Neural cell (in vitro differentiated cells): ENCODE measurements at regions not wholly inside any gene's neighbourhood (a gene's known extent, or its start where the extent isn't known, plus 50 kb on each side); places are given as distances from the start of the nearest gene placed in this dataset.

Experiments used
- H2AFZ ChIP-seq: fragments of 200-600, 300-800 bp; sonication (generic), shearing (Covaris generic); 2 replicates; pipeline ENCODE4 v1.6.0; 2014; ENCODE audit warnings: low read depth, mild to moderate bottlenecking, antibody characterized with exemption, low read length, moderate library complexity
- H3F3A ChIP-seq: fragments of 200-600 bp; shearing (Covaris generic); 2 replicates; pipeline ENCODE4 v1.6.1; 2016; ENCODE audit warnings: mild to moderate bottlenecking, moderate library complexity, mixed read lengths, antibody characterized with exemption, low read length; ENCODE audit not compliant: insufficient read depth, poor library complexity, severe bottlenecking
- H3K27ac ChIP-seq: fragments of 200-600, 300-800 bp; sonication (generic), shearing (Covaris generic); 2 replicates; pipeline ENCODE4 v1.5.1; 2014; ENCODE audit warnings: mild to moderate bottlenecking, low read length, moderate library complexity
- H3K27me3 ChIP-seq: fragments of 300-800, 200-600 bp; sonication (generic), shearing (Covaris generic); 2 replicates; pipeline ENCODE4 v1.6.0; 2014; ENCODE audit warnings: mild to moderate bottlenecking, low read depth, low read length, moderate library complexity; ENCODE audit not compliant: insufficient read depth
- H3K36me3 ChIP-seq: fragments of 300-800, 200-600 bp; sonication (generic), shearing (Covaris generic); 2 replicates; pipeline ENCODE4 v1.5.1; 2014; ENCODE audit warnings: mild to moderate bottlenecking, antibody characterized with exemption, low read length, moderate library complexity; ENCODE audit not compliant: insufficient read depth
- H3K4me2 ChIP-seq: fragments of 300-800, 200-600 bp; sonication (generic), shearing (Covaris generic); 2 replicates; pipeline ENCODE4 v1.6.0; 2014; ENCODE audit warnings: mild to moderate bottlenecking, low read length
- H3K4me3 ChIP-seq: fragments of 300-800, 200-600 bp; sonication (generic), shearing (Covaris generic); 2 replicates; pipeline ENCODE4 v1.5.1; 2014; ENCODE audit warnings: mild to moderate bottlenecking, low read length, moderate library complexity
- H3K79me2 ChIP-seq: fragments of 200-600 bp; shearing (Covaris generic); replicated peaks from 2 replicates; pipeline ENCODE4 v1.6.0; 2014; ENCODE audit warnings: mild to moderate bottlenecking, low read length, moderate library complexity; ENCODE audit not compliant: insufficient read depth
- H3K9ac ChIP-seq: fragments of 300-800, 200-600 bp; sonication (generic), shearing (Covaris generic); 2 replicates; pipeline ENCODE4 v1.6.1; 2016; ENCODE audit warnings: mild to moderate bottlenecking, low read length, mixed read lengths
- H3K9me2 ChIP-seq: fragments of 200-600 bp; shearing (Covaris generic); 2 replicates; pipeline ENCODE4 v1.6.1; 2016; ENCODE audit warnings: mild to moderate bottlenecking, low read length, mixed read lengths; ENCODE audit not compliant: insufficient read depth
- H3K9me3 ChIP-seq: fragments of 200-600, 300-800 bp; sonication (generic), shearing (Covaris generic); 2 replicates; pipeline ENCODE4 v1.6.1; 2016; ENCODE audit warnings: mild to moderate bottlenecking, mixed run types, low read length, moderate library complexity, mixed read lengths
- H4K20me1 ChIP-seq: fragments of 200-600 bp; shearing (Covaris generic); 2 replicates; pipeline ENCODE4 v1.6.1; 2016; ENCODE audit warnings: mild to moderate bottlenecking, mixed run types; ENCODE audit not compliant: insufficient read depth
- EP300 ChIP-seq: fragments of 450-650 bp; conservative IDR thresholded peaks from 2 replicates; pipeline ENCODE4 v1.6.1; 2014; ENCODE audit warnings: antibody characterized with exemption, mild to moderate bottlenecking, moderate library complexity; ENCODE audit not compliant: poor library complexity, severe bottlenecking
- EZH2 ChIP-seq: fragments of 200-600, 300-800 bp; shearing (Covaris generic), sonication (generic); IDR thresholded peaks from 2 replicates; pipeline ENCODE4 v1.6.1; 2014; ENCODE audit warnings: antibody characterized with exemption, low read length, borderline replicate concordance, mild to moderate bottlenecking; ENCODE audit not compliant: insufficient read depth, poor library complexity, severe bottlenecking
- MXI1 ChIP-seq: fragments of 450-650 bp; conservative IDR thresholded peaks from 2 replicates; pipeline ENCODE4 v1.6.1; 2014; ENCODE audit warnings: antibody characterized with exemption, mild to moderate bottlenecking; ENCODE audit not compliant: poor library complexity, severe bottlenecking
- POLR2AphosphoS5 ChIP-seq: IDR thresholded peaks from 2 replicates; pipeline ENCODE4 v1.6.1; 2012
- RAD21 ChIP-seq: fragments of 450-650 bp; conservative IDR thresholded peaks from 2 replicates; pipeline ENCODE4 v1.6.1; 2014; ENCODE audit warnings: antibody characterized with exemption, mild to moderate bottlenecking, moderate library complexity
- SMC3 ChIP-seq: fragments of 450-650 bp; conservative IDR thresholded peaks from 2 replicates; pipeline ENCODE4 v1.6.1; 2014; ENCODE audit warnings: antibody characterized with exemption, mild to moderate bottlenecking, moderate library complexity; ENCODE audit not compliant: poor library complexity
- TAF1 ChIP-seq: IDR thresholded peaks from 2 replicates; pipeline ENCODE4 v1.6.1; 2012; ENCODE audit warnings: low read depth
- TF ChIP-seq, protein P1 (sequence below): fragments of 450-650 bp; IDR thresholded peaks from 2 replicates; pipeline ENCODE4 v1.5.1; 2014; ENCODE audit warnings: antibody characterized with exemption, mild to moderate bottlenecking, moderate library complexity; ENCODE audit not compliant: poor library complexity, severe bottlenecking
- TF ChIP-seq, protein P2 (sequence below): IDR thresholded peaks from 2 replicates; pipeline ENCODE4 v1.6.1; 2012; ENCODE audit warnings: borderline replicate concordance

DNA sequence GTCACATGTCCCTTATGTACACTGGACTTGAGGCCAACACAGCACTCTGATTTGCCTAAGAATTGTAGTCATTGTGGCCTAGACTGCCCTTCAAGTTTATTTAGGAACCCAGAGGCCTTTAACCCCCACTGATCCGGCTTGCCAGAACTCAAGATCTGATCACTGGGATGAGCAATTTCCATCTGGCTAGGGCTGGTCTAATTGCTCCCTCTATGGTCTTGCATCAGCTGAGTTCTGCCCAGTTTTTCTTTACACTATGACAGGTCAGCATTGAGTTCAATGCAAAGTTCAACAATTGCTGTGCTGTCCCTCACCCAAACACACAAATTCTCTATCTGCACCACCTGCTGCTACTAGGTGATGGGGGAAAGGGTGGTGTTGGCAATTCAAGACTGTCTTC is 146.9 kb upstream of the MDGA2 start:
- Histone ChIP-seq H2AFZ (no peak overlapping the region), H4K20me1 (no peaks in the 10 kb centered on the region), H3F3A (no peaks in the 10 kb centered on the region), H3K9me2 (no peaks in the 10 kb centered on the region), H3K9ac (no peak overlapping the region), H3K36me3 (no peaks in the 10 kb centered on the region), H3K4me3 (no peak overlapping the region), H3K27ac (no peak overlapping the region), H3K79me2 (no peaks in the 10 kb centered on the region), H3K27me3 (no peaks in the 10 kb centered on the region), H3K9me3 (no peaks in the 10 kb centered on the region), H3K4me2 (no peak overlapping the region)
- TF ChIP-seq, protein P1, sequence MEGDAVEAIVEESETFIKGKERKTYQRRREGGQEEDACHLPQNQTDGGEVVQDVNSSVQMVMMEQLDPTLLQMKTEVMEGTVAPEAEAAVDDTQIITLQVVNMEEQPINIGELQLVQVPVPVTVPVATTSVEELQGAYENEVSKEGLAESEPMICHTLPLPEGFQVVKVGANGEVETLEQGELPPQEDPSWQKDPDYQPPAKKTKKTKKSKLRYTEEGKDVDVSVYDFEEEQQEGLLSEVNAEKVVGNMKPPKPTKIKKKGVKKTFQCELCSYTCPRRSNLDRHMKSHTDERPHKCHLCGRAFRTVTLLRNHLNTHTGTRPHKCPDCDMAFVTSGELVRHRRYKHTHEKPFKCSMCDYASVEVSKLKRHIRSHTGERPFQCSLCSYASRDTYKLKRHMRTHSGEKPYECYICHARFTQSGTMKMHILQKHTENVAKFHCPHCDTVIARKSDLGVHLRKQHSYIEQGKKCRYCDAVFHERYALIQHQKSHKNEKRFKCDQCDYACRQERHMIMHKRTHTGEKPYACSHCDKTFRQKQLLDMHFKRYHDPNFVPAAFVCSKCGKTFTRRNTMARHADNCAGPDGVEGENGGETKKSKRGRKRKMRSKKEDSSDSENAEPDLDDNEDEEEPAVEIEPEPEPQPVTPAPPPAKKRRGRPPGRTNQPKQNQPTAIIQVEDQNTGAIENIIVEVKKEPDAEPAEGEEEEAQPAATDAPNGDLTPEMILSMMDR, result no peak
- TF ChIP-seq SMC3, result no peak
- TF ChIP-seq EP300, result no peak
- no peak for TF ChIP-seq TAF1
- TF ChIP-seq POLR2AphosphoS5, result no peak
- no peak for TF ChIP-seq RAD21
- TF ChIP-seq, protein P2, sequence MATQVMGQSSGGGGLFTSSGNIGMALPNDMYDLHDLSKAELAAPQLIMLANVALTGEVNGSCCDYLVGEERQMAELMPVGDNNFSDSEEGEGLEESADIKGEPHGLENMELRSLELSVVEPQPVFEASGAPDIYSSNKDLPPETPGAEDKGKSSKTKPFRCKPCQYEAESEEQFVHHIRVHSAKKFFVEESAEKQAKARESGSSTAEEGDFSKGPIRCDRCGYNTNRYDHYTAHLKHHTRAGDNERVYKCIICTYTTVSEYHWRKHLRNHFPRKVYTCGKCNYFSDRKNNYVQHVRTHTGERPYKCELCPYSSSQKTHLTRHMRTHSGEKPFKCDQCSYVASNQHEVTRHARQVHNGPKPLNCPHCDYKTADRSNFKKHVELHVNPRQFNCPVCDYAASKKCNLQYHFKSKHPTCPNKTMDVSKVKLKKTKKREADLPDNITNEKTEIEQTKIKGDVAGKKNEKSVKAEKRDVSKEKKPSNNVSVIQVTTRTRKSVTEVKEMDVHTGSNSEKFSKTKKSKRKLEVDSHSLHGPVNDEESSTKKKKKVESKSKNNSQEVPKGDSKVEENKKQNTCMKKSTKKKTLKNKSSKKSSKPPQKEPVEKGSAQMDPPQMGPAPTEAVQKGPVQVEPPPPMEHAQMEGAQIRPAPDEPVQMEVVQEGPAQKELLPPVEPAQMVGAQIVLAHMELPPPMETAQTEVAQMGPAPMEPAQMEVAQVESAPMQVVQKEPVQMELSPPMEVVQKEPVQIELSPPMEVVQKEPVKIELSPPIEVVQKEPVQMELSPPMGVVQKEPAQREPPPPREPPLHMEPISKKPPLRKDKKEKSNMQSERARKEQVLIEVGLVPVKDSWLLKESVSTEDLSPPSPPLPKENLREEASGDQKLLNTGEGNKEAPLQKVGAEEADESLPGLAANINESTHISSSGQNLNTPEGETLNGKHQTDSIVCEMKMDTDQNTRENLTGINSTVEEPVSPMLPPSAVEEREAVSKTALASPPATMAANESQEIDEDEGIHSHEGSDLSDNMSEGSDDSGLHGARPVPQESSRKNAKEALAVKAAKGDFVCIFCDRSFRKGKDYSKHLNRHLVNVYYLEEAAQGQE, result no peak
- no peak for TF ChIP-seq EZH2
- no peak for TF ChIP-seq MXI1

DNA sequence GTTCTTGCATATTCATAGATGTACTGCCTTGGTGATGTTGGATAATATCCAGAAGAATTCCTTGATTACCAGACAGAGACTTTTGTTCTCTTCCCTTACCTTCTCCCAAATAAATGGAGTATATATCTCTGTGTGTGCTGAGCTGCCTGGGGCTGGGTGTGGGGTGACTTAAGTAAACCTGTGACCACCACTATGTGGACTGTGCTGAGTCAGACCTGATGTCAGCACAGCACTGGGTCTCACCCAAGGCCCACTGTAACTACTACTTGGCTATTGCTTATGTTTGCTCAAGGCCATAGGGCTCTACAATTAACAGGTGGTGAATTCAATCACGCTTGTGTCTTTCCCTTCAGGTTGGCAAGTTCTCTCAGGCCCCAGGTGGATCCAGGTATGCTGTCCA is 145.7 kb upstream of the MDGA2 start:
- Histone ChIP-seq H3K36me3 (no peaks in the 10 kb centered on the region), H3K9ac (no peak overlapping the region), H3K4me3 (no peak overlapping the region), H3F3A (no peaks in the 10 kb centered on the region), H3K27ac (no peak overlapping the region), H3K9me2 (no peaks in the 10 kb centered on the region), H3K27me3 (no peaks in the 10 kb centered on the region), H3K9me3 (no peaks in the 10 kb centered on the region), H2AFZ (no peak overlapping the region), H3K79me2 (no peaks in the 10 kb centered on the region), H3K4me2 (no peak overlapping the region), H4K20me1 (no peaks in the 10 kb centered on the region)
- no peak for TF ChIP-seq SMC3

DNA sequence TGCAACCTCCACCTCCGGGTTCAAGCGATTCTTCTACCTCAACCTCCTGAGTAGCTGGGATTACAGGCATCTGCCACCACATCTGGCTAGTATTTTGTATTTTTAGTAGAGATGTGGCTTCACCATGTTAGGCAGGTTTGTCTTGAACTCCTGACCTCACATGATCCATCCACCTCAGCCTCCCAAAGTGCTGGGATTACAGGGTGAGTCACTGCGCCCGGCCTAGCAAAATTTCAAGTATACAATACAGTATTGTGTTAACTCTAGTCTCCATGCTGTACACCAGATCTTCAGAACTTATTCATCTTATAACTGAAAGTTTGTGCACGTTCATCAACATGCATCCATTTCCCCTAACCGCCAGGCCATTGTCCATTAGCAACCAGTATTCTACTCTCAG is 115.1 kb upstream of the MDGA2 start:
- Histone ChIP-seq H3K36me3 (no peaks in the 10 kb centered on the region), H4K20me1 (no peaks in the 10 kb centered on the region), H3K4me2 (no peak overlapping the region), H3F3A (no peaks in the 10 kb centered on the region), H3K9me3 (no peaks in the 10 kb centered on the region), H3K27ac (no peak overlapping the region), H3K9me2 (no peaks in the 10 kb centered on the region), H3K79me2 (no peaks in the 10 kb centered on the region), H3K4me3 (no peak overlapping the region), H3K27me3 (no peaks in the 10 kb centered on the region), H2AFZ (no peak overlapping the region), H3K9ac (no peak overlapping the region)
- TF ChIP-seq MXI1 (no peak), SMC3 (no peak), POLR2AphosphoS5 (no peak), EZH2 (no peak), EP300 (no peak), RAD21 (no peak), TAF1 (no peak)
- TF ChIP-seq, protein P2, result no peak
- TF ChIP-seq, protein P1, result no peak
